GM13976 (cell line): ENCODE measurements at regions not wholly inside any gene's neighbourhood (a gene's known extent, or its start where the extent isn't known, plus 50 kb on each side); places are given as distances from the start of the nearest gene placed in this dataset.

Experiments
- DNase-seq: peaks from one replicate; pipeline ENCODE4 v3.0.0; 2012; ENCODE audit warnings: low spot score
- CTCF ChIP-seq: IDR thresholded peaks from 2 replicates; pipeline ENCODE4 v1.5.1; 2012; ENCODE audit warnings: borderline replicate concordance, mild to moderate bottlenecking; ENCODE audit not compliant: insufficient read depth; ENCODE audit errors: extremely low read depth, missing control alignments, control extremely low read depth
- in situ Hi-C: fragments of 300-500 bp; cut with MboI; formaldehyde crosslinking; loops from one replicate; pipeline ENCODE4 v1.12.0; 2022; ENCODE audit warnings: low sequenced_read_pairs, mixed read lengths, inconsistent platforms; ENCODE audit not compliant: unreplicated experiment

DNA sequence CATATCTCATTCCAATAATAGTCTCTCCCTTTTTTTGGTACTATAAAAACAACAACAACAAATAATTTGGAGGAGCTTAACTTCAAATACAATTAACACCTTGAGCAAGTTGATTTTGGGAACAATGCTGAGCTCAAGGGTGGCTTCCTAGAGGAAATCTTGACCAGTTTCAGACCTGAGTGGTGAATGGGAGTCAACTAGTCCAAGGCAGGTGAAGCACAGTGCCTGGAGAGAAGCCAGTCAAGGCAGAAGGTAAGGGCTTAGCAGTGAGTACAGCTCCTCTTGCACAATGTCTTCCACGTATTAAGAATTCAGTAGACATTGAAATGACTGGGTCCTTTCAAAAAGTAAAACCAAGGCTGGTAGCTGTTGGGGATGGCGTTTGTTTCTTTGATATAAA lies 444.8 kb downstream of the ATP23 start:
- no peak for TF ChIP-seq CTCF
- in situ Hi-C loops, result no loop called here

GRCh38 chr12:58387199-58387598 lies 445.8 kb downstream of the ATP23 start:
- in situ Hi-C loops, result no loop called here
- no peak for DNase-seq
- no peak for TF ChIP-seq CTCF

More for the DNA sequence above, 444.8 kb downstream of the ATP23 start:
- no peak for DNase-seq

GRCh38 chr12:58388261-58388660 lies 446.9 kb downstream of the ATP23 start:
- in situ Hi-C loops, result no loop called here

DNA sequence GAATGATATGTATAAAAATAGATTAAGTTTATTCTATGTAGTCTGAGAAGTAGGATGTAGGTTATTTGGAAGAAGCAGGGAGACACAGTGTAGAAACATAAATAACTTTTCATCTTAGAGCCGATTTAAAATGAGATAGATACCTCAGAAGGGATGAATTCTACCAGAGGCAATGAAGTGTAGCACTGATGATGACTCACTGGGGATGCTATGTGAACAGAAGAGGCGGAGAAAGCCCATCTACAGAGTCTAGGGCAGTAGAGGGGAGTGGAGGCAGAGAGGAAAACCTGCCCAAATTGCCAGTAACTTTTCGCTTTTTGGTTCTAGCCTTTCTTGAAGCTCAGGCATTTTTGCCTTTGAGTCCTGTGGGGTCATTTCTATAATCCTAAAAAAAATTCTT lies 451.8 kb downstream of the ATP23 start:
- no peak for TF ChIP-seq CTCF
- DNase-seq, result no peak
- in situ Hi-C loops, result no loop called here

More at GRCh38 chr12:58388261-58388660, 446.9 kb downstream of the ATP23 start:
- no peak for DNase-seq
- TF ChIP-seq CTCF, result no peak

DNA sequence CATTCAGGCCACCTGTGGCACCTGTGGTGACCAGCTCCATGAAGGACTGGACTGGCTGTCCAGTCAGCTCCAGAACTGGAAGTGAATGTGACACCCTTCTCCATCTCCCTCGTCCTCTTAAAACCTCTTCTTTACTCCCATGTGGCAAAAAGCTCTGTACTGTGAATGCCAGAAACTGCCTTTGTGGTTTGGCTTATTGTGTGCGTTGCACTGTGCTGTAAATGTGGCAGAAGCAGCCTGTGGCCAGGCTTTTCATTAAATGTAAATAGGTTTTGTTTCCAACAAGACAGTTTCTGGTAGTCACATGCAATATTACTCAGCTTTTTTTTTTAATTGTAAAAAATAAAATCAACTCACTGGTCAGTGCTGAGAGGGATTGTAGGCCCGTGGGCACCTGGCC lies 453.7 kb downstream of the ATP23 start:
- DNase-seq, result no peak
- in situ Hi-C loops, result no loop called here
- no peak for TF ChIP-seq CTCF

DNA sequence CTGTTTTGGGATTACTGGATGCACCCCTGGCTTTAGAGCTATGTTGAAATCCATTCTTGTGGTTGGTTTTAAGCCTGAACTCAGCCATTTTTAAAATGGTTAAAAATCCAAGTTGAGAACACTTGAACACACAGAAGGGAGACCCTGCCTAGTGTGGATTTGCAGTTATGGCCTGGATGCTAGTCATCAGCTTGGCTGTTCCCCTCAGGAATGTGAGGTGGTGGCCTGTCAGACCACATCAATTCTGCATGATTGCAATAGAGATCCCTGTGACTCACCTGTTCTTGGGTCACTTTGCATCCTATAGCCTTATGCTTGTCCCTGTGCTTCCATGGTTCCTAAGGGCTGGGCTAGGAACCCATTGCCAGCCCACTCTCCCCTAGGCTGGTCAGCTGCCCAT lies 454.1 kb downstream of the ATP23 start:
- no peak for TF ChIP-seq CTCF
- DNase-seq, result no peak
- in situ Hi-C loops, result no loop called here

DNA sequence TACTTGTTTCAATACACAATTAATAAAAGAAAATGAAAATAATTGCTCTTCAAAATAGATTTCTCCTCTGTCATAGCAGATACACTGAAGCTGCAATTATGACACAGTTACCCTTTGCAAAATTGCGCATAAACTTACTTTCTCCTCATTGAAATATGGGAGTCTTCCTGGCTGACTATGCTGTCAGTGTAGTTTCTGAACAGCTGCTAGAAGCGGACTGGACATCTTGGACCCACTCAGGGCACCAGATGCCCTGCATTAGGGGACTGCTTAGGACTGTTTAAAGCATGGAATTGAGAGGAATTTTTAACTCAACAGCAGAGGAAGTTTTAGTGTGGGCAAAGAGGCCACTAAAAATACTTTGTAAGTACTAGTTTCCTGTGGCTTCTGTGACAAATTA lies 454.9 kb downstream of the ATP23 start:
- TF ChIP-seq CTCF, result no peak
- in situ Hi-C loops, result no loop called here
- DNase-seq, result no peak
